GM18511 (cell line): ENCODE measurements at regions not wholly inside any gene's neighbourhood (a gene's known extent, or its start where the extent isn't known, plus 50 kb on each side); places are given as distances from the start of the nearest gene placed in this dataset.
"Not testable (repeated sequence)": the region's sequence is repeated elsewhere in the genome, so short reads cannot be mapped to it uniquely, and the experiment has no call there.

Experiments used
- ATAC-seq: cut with Tn5 transposase; IDR thresholded peaks from one replicate; pipeline ENCODE4 v1.9.1; 2021; ENCODE audit warnings: mild to moderate bottlenecking, moderate library complexity; ENCODE audit not compliant: unreplicated experiment

DNA sequence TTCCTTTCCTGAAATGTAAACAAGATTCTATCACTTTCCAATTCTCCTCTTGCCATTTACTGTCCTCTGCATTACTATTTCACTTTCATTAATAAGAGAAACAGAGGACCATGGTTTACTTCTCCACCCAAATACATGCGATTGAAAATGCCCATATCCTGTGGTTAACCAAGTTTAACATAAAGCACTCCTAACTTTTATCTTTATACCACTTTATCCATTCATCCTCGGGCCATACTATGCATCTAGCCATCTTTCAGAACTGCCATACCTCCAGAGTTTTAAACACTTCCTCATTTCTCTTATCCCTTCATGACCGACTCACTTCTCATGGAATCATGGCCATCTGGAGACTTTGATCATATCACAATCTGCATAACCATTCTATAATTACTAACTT lies 1182.3 kb downstream of the CNTNAP5 start:
- ATAC-seq = no peak

DNA sequence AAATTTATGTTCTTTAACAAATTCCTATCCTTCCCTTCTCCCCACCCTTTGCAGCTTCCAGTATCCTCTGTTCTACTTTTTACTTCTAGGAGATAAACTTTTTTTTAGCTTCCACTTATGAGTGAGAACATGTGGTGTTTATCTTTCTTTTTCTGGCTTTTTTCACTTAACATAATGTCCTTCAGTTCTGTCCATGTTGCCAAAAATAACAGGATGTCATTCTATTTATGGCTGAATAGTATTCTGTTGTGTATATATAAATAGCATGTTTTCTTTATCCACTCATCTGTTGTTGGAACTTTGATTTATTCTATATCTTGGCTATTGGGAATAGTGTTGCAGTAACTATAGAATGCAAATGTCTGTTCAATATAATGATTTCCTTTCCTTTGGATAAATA lies 1191.2 kb downstream of the CNTNAP5 start:
- no peak for ATAC-seq

- ATAC-seq = no peak
These were observed 1199.1 kb downstream of the CNTNAP5 start for GRCh38 chr2:125224188-125224587.

- ATAC-seq = no peak
These were observed 1199.7 kb downstream of the CNTNAP5 start for GRCh38 chr2:125224830-125225229.

- no peak for ATAC-seq
These were observed 1202.8 kb downstream of the CNTNAP5 start for GRCh38 chr2:125227843-125228392.

DNA sequence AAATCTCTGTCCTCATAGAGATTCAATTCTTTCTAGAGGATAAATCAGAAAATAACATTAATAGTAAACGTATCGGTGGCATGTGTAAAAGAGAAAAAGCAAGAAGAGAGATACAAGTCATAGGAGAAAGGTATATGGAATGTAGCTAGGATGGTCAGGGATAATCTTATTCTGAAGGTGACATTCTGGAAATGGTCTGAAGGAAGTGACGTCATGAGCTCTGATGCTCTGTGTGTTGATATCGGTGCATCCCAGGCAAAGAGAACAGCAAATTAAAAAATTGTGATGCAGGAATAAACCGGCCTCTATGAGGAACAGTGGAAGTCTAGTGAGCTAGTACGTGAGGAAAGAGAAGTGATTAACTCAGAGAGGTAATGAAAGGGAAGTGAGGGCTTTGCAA lies 1215.8 kb downstream of the CNTNAP5 start:
- no peak for ATAC-seq

DNA sequence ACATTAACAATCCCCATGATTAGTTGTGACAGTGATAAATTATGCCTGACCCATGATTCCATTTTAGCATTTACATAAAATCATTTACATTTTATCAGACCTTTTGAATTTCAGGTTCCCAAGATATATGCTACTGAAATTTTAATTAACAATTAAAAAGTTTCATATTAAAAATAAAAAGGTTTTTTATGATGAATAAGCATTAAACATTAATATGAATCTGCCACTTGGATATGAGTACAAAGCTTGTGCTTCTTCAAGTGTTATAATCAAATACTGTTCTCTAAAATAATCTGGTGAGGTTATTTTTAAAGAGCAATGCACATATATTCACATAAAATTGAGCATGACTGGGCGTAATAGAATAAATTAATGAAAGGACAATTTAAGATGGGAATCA lies 1218.0 kb downstream of the CNTNAP5 start:
- no peak for ATAC-seq

DNA sequence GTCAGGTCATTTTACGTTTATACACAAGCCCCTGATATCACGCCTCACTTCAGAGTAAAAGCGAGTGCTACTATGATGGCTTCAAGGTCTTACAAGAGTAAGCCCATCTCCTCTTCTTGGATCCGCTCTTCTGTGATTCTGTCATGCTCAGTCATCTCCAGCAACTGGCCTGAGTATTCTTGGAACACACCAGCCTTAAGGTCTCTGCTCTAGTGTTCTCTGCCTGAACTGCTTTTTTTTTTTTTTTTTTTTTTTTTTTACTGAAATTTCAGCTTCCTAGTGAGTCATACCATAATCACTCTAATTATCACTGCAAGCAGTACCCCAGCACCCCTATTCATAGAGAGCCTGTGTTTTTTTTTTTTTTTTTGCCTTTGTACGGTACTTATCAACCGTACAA lies 1228.9 kb downstream of the CNTNAP5 start:
- ATAC-seq = no peak

DNA sequence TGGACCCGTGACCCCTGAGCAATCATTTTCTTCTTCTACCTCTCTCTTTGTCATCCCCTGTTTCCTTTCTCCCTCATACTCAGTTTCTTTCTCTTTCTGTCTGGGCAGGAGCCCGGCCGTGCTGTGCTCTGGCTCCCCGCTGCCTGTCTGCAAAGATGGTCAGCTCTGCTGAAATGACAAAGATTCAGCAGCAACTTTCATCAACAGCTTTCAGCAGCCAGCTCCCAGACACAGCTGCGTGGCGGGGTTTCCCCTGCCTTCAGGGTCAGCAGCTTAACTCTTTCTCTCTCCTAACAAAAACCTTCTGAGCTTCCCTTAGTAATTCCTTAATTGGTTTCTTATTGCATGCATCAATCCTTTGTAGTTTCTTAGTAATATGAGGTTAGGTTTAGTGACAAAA lies 1234.4 kb downstream of the CNTNAP5 start:
- ATAC-seq = no peak

- ATAC-seq = not testable (repeated sequence)
These were observed 1235.4 kb downstream of the CNTNAP5 start for GRCh38 chr2:125260366-125260930.

GRCh38 chr2:125264453-125264852 lies 1239.4 kb downstream of the CNTNAP5 start:
- ATAC-seq = no peak

GRCh38 chr2:125267683-125268082 lies 1242.6 kb downstream of the CNTNAP5 start:
- ATAC-seq = no peak

- no peak for ATAC-seq
These were observed 1247.6 kb downstream of the CNTNAP5 start for GRCh38 chr2:125272651-125273050.

DNA sequence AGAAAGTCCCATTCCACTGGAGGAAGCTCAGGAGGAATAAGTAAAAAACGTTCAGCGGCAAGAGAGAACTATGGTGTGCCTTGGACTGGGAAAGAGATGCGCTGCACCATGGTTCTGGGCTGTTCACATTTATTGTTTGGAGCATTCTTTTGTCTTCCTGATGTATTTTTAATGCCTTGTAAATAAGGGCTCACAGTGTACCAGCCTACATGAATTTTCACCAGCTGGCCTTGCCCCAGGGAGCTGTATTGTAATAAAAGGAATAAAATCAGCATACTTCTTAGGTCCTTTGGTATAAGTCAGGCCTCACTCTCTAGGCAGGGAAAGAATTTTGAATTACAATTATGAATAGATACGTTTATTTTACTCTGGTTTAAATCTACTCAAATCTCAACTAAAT lies 1249.6 kb downstream of the CNTNAP5 start:
- no peak for ATAC-seq

DNA sequence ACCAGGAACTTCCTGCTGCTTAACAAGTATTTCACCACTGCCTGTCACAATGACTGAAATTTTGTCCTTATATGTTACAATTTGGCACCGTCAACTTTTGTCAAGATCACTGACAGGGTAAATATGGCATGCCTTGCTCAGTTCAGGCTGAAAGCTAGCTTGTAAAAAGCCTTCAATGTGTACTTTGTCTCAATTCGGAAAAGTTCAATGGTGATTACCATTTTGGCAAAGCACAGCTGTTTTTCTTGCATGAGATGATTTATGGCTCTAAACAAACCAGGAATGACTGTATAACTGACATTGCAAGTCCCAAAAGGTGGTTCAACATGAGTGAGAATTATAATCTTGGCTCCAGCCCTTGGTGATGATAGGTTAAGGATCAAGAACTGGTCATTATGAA lies 1255.2 kb downstream of the CNTNAP5 start:
- ATAC-seq = no peak

- ATAC-seq = no peak
These were observed 1256.2 kb downstream of the CNTNAP5 start for GRCh38 chr2:125281242-125281641.

GRCh38 chr2:125296742-125297141 lies 1271.7 kb downstream of the CNTNAP5 start:
- ATAC-seq = no peak

DNA sequence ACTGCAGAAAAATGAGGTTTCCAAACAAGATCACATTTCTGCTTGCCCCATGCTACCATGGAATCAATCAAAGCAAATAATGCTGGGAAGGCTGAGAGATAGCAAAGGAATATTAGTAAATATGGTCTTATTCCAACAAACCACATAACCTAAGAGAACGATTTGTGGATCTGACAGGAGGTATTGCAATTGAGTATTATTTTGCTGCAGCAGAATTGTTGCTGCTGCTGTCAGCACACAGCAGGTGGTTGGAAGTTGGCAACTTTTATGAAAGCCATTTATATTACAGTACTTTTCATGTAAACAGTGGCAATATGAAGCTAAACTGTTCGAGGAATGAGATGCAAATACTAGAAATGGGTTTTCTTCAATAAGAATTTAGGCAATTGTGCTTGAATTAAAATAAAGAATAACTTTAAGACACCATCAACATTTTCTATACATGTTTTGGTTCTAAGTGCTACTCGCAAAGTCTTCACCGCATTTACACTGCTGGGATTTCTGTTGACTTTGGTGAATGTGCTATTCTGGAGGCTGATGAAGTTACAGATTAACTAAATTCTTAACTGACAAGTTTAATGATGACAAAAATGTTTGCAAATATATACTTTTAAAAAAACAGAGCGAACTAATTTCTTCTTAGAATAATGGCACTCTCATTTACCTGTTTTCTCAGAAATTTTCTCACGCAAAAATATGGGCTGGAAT lies 1285.7 kb downstream of the CNTNAP5 start:
- ATAC-seq = no peak

DNA sequence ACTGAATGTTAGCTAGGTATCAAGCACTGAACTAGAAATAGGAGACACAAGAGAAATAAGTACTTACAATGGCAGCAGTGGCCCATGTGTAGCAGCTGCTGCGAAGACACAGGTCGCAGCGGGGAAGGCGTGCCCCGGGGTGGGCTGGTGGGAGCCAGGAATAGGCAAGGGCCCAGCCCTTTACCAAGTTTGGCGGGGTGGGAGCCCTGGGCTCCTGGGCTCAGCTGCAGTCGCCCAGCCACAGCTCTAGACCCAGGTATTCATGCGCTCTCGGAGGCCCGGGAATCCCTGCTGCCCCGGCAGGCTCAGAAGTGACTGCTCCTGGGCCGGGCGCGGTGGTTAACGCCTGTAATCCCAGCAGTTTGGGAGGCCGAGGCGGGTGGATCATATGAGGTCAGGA lies 1287.3 kb downstream of the CNTNAP5 start:
- no peak for ATAC-seq

DNA sequence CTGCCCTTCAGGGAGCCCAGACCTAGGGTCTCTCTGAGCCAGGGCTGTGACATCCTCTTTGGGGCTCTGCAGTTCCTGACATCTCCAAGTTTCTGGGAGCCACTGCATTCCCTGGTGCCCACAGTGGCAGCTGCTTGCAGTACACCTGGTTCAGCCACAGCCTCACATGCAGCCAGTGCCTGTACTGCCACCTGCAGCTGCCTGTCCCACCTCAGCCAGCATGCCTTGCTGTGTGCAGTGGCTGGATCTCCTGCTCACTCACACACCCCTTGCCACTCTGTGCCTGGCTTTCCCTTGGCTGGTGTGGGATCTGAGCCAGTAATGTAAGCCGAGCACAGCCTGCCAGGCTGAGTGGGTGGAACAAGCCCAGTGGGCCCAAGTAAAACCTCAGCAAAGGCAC lies 1288.7 kb downstream of the CNTNAP5 start:
- no peak for ATAC-seq

- no peak for ATAC-seq
These were observed 1293.7 kb downstream of the CNTNAP5 start for GRCh38 chr2:125318740-125319139.

DNA sequence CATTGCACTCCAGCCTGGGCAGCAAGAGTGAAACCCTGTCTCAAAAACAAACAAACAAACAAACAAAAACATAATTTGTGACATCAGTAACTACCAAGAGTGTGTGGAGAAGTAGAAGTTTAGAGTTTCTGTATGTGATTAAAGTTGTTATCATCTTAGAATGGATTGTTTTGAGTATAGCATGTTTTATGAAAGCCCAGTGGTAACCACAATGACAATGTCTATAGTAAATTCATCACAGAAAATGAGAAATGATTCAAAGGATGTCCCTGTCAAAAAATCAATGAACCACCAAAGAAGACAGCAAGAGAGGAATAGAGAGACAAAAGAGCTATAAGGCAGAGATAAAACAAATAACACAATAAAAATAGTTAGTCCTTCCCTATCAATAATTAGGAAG lies 1299.2 kb downstream of the CNTNAP5 start:
- ATAC-seq = no peak

DNA sequence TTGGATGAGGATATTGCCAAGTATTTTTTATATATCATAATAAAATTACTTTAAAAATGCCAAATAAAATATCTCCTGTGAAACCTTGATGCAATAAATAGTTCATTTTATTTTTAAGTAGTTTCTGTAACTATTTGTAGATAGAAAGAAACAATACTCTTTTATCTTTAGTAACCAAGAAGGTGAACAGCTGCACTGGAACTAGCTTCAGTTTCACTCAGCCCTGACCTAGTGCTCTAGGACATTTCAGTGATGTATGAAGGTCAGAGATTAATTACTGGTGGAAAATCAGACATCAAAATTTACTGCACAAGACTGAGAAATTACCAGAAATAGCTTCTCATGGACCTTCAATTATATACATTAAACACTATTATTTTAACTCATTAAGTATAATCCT lies 1305.0 kb downstream of the CNTNAP5 start:
- peak; percentile 54 for ATAC-seq
